RWPE2 (cell line): ENCODE measurements at regions not wholly inside any gene's neighbourhood (a gene's known extent, or its start where the extent isn't known, plus 50 kb on each side); places are given as distances from the start of the nearest gene placed in this dataset.

Experiments
- ATAC-seq: fragments of 200-7000 bp; cut with Tn5 transposase; 3 replicates; pipeline ENCODE4 v1.9.1; 2021; ENCODE audit warnings: low read depth
- DNase-seq: peaks from one replicate; pipeline ENCODE4 v3.0.0-alpha.2; 2020; ENCODE audit warnings: low spot score
- H3K27ac ChIP-seq: fragments of 450-650 bp; 2 replicates; pipeline ENCODE4 v1.5.1; 2017; ENCODE audit warnings: mild to moderate bottlenecking; ENCODE audit not compliant: poor library complexity, severe bottlenecking
- H3K27me3 ChIP-seq: fragments of 250-450 bp; sonication (Bioruptor Pico); 2 replicates; pipeline ENCODE4 v1.5.1; 2021; ENCODE audit warnings: mild to moderate bottlenecking, moderate library complexity; ENCODE audit not compliant: insufficient read depth, poor library complexity, severe bottlenecking
- H3K36me3 ChIP-seq: fragments of 250-450 bp; sonication (Bioruptor Pico); 2 replicates; pipeline ENCODE4 v1.5.1; 2020; ENCODE audit warnings: low read depth, mild to moderate bottlenecking, moderate library complexity
- H3K4me1 ChIP-seq: fragments of 250-450 bp; sonication (Bioruptor Pico); 2 replicates; pipeline ENCODE4 v1.5.1; 2021; ENCODE audit warnings: mild to moderate bottlenecking, moderate library complexity; ENCODE audit not compliant: insufficient read depth, poor library complexity, severe bottlenecking
- H3K4me3 ChIP-seq: fragments of 250-450 bp; sonication (Bioruptor Pico); 2 replicates; pipeline ENCODE4 v1.5.1; 2021; ENCODE audit warnings: mild to moderate bottlenecking, moderate library complexity; ENCODE audit not compliant: severe bottlenecking
- H3K9me3 ChIP-seq: fragments of 250-450 bp; sonication (Bioruptor Pico); 2 replicates; pipeline ENCODE4 v1.5.1; 2021; ENCODE audit warnings: mild to moderate bottlenecking, moderate library complexity; ENCODE audit not compliant: severe bottlenecking
- CTCF ChIP-seq: fragments of 450-650 bp; IDR thresholded peaks from one replicate; pipeline ENCODE4 v1.5.1; 2017; ENCODE audit warnings: mild to moderate bottlenecking, moderate library complexity; ENCODE audit not compliant: poor library complexity, severe bottlenecking

DNA sequence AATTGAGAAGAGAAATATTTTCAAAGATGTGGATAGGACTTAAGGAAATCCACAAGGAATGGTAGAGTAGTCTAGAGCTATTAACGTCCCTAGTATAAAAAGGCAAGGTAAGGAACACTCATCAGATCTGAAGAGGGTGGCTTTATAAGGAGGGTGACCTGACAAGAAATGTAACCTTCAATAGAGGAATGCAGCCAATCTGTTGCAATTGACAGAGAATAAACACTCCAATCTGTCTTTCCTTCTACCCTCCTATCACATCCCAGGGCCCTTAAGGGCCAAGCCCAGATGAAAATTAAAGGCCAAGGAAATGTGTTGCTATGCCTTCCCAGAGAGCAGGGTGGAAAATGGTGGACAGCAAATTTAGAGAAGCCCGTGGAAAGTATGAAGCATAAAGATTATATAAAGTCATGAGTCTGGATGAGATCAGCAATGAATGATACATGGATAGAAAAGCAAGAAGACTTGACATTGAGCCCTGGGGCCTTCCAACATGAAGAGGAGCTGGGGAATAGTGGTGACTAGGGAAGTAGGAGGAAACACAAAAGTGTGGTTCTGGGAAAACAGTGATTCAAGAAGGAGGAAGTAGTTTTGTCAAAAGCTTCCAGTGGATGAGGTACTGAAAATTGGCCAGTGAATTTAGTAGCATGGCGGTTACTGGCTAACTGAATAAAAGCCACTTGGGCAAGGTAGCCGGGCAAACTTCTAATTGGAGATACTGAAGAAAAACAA, 270.6 kb upstream of the TANK start:
- Histone ChIP-seq H3K27me3 (no peaks in the 10 kb centered on the region), H3K27ac (no peak overlapping the region), H3K4me1 (no peaks in the 10 kb centered on the region), H3K9me3 (no peaks in the 10 kb centered on the region), H3K36me3 (no peaks in the 10 kb centered on the region), H3K4me3 (no peak overlapping the region)
- no peak for TF ChIP-seq CTCF
- DNase-seq, result no peak
- no peak for ATAC-seq

- TF ChIP-seq CTCF, result no peak
- no peaks in the 10 kb centered on the region for H3K36me3 ChIP-seq
- H3K27me3 ChIP-seq, result no peaks in the 10 kb centered on the region
- no peak for DNase-seq
- no peak for ATAC-seq
- no peak overlapping the region for H3K27ac ChIP-seq
- H3K4me1 ChIP-seq, result no peaks in the 10 kb centered on the region
- no peak overlapping the region for H3K4me3 ChIP-seq
- no peaks in the 10 kb centered on the region for H3K9me3 ChIP-seq
These were observed 269.4 kb upstream of the TANK start for GRCh38 chr2:160890667-160891352.

DNA sequence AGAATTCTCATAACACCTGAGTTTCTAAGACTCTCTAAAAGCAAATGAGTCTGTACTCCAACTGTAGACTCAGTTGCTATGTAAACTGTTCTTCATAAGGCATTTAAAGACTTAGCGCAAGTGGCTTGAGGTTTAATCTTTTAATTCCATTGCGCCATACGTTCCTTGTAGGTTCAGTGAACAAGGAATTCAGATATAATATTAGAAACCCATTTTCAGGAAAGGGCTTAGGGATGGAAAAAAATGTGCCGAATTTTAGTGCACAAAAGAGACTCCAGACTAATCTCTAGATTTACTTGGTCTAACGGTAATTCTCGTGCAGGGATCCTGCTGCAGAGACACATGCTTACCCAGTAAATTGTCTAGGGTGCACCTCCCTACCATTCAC, 268.9 kb upstream of the TANK start:
- no peaks in the 10 kb centered on the region for H3K9me3 ChIP-seq
- H3K27me3 ChIP-seq, result no peaks in the 10 kb centered on the region
- DNase-seq, result no peak
- no peak overlapping the region for H3K4me3 ChIP-seq
- H3K36me3 ChIP-seq, result no peaks in the 10 kb centered on the region
- no peaks in the 10 kb centered on the region for H3K4me1 ChIP-seq
- H3K27ac ChIP-seq, result no peak overlapping the region
- no peak for TF ChIP-seq CTCF
- no peak for ATAC-seq

GRCh38 chr2:160892204-160892603, 268.0 kb upstream of the TANK start:
- DNase-seq, result no peak
- no peak overlapping the region for H3K27ac ChIP-seq
- no peak for ATAC-seq
- no peak for TF ChIP-seq CTCF
- no peaks in the 10 kb centered on the region for H3K36me3 ChIP-seq
- H3K9me3 ChIP-seq, result no peaks in the 10 kb centered on the region
- no peaks in the 10 kb centered on the region for H3K4me1 ChIP-seq
- no peak overlapping the region for H3K4me3 ChIP-seq
- no peaks in the 10 kb centered on the region for H3K27me3 ChIP-seq

DNA sequence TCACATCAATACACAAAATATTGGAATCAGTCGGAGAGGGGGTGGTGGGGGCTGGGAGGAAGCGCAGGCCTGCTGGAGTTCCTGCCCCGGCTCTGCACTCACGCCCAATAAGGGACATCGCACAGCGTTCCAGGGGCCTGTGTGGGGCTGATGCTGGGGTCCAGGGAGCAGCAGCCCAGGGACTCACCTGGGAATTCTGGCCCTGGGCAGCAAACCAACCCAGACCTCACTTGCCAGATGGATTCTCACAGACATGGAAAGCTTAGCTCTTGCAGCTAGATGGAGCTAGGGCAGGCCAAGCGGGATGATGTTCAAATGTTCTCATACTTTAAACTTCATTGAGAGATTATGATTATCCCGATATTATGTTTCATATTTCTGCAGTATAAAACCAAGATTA, 266.6 kb upstream of the TANK start:
- Histone ChIP-seq H3K9me3 (no peaks in the 10 kb centered on the region), H3K27me3 (no peaks in the 10 kb centered on the region), H3K36me3 (no peaks in the 10 kb centered on the region), H3K4me1 (no peaks in the 10 kb centered on the region), H3K27ac (no peak overlapping the region), H3K4me3 (no peak overlapping the region)
- no peak for ATAC-seq
- DNase-seq, result no peak
- no peak for TF ChIP-seq CTCF
